Thyroid gland (tissue), 4 donors: ENCODE measurements at regions not wholly inside any gene's neighbourhood (a gene's known extent, or its start where the extent isn't known, plus 50 kb on each side); places are given as distances from the start of the nearest gene placed in this dataset.
"Not testable (repeated sequence)": the region's sequence is repeated elsewhere in the genome, so short reads cannot be mapped to it uniquely, and the experiment has no call there.

Experiments
- DNase-seq, 2 donors: peaks; one replicate each; pipeline ENCODE4 v3.0.0-alpha.2; 2019
- H3K27ac ChIP-seq, 3 donors: fragments of 200-600 bp; sonication (generic); 1 replicate in 2 of 3; 2 replicates in 1 of 3; pipeline ENCODE4 v1.5.1; 2016 to 2019; ENCODE audit warnings: mild to moderate bottlenecking in 1 of 3, moderate library complexity in 1 of 3
- H3K27me3 ChIP-seq: fragments of 200-600 bp; sonication (generic); one replicate; pipeline ENCODE4 v1.5.1; 2019
- H3K36me3 ChIP-seq, 2 donors: fragments of 200-600 bp; sonication (generic); one replicate each; pipeline ENCODE4 v1.5.1; 2016 to 2019
- H3K4me1 ChIP-seq, 2 donors: fragments of 200-600 bp; sonication (generic); one replicate each; pipeline ENCODE4 v1.5.1; 2017 to 2019
- H3K4me3 ChIP-seq, 3 donors: fragments of 200-600 bp; sonication (generic); replicated peaks in 1 of 3; 1 replicate in 2 of 3; 2 replicates in 1 of 3; pipeline ENCODE4 v1.5.1; 2016; ENCODE audit warnings: mild to moderate bottlenecking in 1 of 3
- H3K9me3 ChIP-seq: fragments of 200-600 bp; sonication (generic); one replicate; pipeline ENCODE4 v1.5.1; 2017
- POLR2A ChIP-seq, 2 donors: fragments of 450-650 bp; IDR thresholded peaks; one replicate each; pipeline ENCODE4 v1.6.1; 2017; ENCODE audit warnings: antibody characterized with exemption in 2 of 2, mild to moderate bottlenecking in 2 of 2, moderate library complexity in 1 of 2
- WGBS, 2 donors: methylation state at CpG; one replicate each; pipeline ENCODE4 v1.1.5; 2017; 5-methylcytosine and 5-hydroxymethylcytosine counted together
- intact Hi-C: fragments of 100-400 bp; cut with DNase I; formaldehyde crosslinking; loops from one replicate; pipeline ENCODE4 v1.15.1; 2023
- TF ChIP-seq, protein P1 (sequence below), 6 experiments: fragments of 200-600 bp in 3 of 6; fragments of 450-650 bp in 3 of 6; sonication (generic) in 3 of 6; IDR thresholded peaks; one replicate each; pipeline ENCODE4 v1.5.1; 2016 to 2019; ENCODE audit warnings: antibody characterized with exemption in 6 of 6, mild to moderate bottlenecking in 2 of 6, inconsistent platforms in 1 of 6, moderate library complexity in 1 of 6

DNA sequence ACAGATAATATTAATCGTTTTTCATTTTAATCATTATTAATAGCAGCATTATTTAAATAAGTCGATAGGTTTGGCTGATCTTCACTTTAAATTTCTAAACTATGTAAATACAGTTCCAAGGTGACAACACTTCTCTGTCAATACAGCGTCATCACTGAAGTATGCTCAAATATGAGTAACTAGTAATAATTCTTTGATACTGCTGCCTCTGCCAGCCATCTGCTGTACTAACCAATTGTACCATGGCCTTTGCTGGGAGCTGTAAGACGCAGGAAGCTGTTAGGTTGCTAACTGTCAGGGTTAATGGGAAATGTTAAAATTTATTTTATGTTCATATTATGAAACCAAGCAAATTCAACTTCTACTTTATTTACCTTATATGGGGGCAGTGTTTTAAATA is 1650.5 kb upstream of the LRRTM3 start:
- no peaks in the 10 kb centered on the region for H3K4me1 ChIP-seq
- no peak for TF ChIP-seq POLR2A (IDR thresholded peaks at IDR 0.05)
- TF ChIP-seq, protein P1, sequence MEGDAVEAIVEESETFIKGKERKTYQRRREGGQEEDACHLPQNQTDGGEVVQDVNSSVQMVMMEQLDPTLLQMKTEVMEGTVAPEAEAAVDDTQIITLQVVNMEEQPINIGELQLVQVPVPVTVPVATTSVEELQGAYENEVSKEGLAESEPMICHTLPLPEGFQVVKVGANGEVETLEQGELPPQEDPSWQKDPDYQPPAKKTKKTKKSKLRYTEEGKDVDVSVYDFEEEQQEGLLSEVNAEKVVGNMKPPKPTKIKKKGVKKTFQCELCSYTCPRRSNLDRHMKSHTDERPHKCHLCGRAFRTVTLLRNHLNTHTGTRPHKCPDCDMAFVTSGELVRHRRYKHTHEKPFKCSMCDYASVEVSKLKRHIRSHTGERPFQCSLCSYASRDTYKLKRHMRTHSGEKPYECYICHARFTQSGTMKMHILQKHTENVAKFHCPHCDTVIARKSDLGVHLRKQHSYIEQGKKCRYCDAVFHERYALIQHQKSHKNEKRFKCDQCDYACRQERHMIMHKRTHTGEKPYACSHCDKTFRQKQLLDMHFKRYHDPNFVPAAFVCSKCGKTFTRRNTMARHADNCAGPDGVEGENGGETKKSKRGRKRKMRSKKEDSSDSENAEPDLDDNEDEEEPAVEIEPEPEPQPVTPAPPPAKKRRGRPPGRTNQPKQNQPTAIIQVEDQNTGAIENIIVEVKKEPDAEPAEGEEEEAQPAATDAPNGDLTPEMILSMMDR (IDR thresholded peaks at IDR 0.05) = no peak

GRCh38 chr10:65284495-65285041 is 1641.3 kb upstream of the LRRTM3 start:
- Histone ChIP-seq H3K9me3 (no peaks in the 10 kb centered on the region), H3K4me3 (no peak overlapping the region), H3K27ac (no peak overlapping the region), H3K36me3 (no peaks in the 10 kb centered on the region), H3K27me3 (no peaks in the 10 kb centered on the region), H3K4me1 (no peaks in the 10 kb centered on the region)
- WGBS, 2 donors = 93 to 94% methylated on average over 5 of the region's 5 CpGs
- TF ChIP-seq POLR2A (IDR thresholded peaks at IDR 0.05) = no peak
- TF ChIP-seq, protein P1 (IDR thresholded peaks at IDR 0.05) = no peak
- no peak for DNase-seq
- intact Hi-C loops = no loop called here

More for the DNA sequence above, 1650.5 kb upstream of the LRRTM3 start:
- Histone ChIP-seq H3K36me3 (no peaks in the 10 kb centered on the region), H3K9me3 (no peaks in the 10 kb centered on the region), H3K27ac (no peak overlapping the region), H3K4me3 (no peak overlapping the region), H3K27me3 (no peaks in the 10 kb centered on the region)
- intact Hi-C loops = no loop called here
- no peak for DNase-seq
- 67 to 92% methylated on average over 4 of the region's 4 CpGs for WGBS, 2 donors

DNA sequence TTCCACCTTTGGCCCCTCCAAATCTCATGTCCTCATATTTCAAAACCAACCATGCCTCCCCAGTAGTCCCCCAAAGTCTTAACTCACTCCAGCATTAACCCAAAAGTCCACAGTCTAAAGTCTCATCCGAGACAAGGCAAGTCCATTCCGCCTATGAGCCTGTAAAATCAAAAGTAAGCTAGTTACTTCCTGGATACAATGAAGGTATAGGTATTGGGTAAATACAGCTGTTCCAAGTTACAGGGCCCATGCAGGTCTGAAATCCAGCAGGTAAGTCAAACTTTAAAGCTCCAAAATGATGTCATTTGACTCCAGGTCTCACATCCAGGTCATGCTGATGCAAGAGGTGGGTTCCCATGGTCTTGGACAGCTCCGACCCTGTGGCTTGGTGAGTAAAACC is 1640.1 kb upstream of the LRRTM3 start:
- DNase-seq, intact Hi-C loops, H3K9me3 ChIP-seq, H3K36me3 ChIP-seq, H3K4me1 ChIP-seq, H3K27me3 ChIP-seq, H3K4me3 ChIP-seq, H3K27ac ChIP-seq: not testable (repeated sequence)
- 88 to 99% methylated on average over 3 of the region's 3 CpGs for WGBS, 2 donors

DNA sequence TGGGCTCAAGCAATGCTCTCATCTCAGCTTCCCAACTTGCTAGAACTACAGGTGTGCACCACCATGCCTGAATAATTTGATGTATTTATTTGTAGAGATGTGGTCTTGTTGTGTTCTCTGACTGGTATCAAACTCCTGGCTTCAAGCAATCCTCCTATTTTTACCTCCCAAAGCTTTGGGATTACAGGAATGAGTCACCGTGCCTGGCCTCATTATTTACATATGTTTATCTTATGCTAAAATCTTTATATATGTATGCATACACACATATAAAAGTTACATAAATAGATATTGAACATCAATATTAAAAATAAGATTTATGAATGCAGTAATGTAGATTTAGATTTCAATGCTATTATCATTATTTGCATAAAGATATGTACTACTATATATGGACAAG is 1634.5 kb upstream of the LRRTM3 start:
- TF ChIP-seq POLR2A (IDR thresholded peaks at IDR 0.05) = no peak
- TF ChIP-seq, protein P1 (IDR thresholded peaks at IDR 0.05) = no peak
- H3K27me3 ChIP-seq = no peaks in the 10 kb centered on the region
- H3K27ac ChIP-seq = no peak overlapping the region
- no peaks in the 10 kb centered on the region for H3K36me3 ChIP-seq
- H3K4me3 ChIP-seq = no peak overlapping the region
- no peak for DNase-seq
- 96 to 97% methylated on average over 1 of the region's 1 CpG for WGBS, 2 donors
- intact Hi-C loops = no loop called here
- no peaks in the 10 kb centered on the region for H3K4me1 ChIP-seq
- no peaks in the 10 kb centered on the region for H3K9me3 ChIP-seq

GRCh38 chr10:65292551-65292950 is 1633.3 kb upstream of the LRRTM3 start:
- no peak overlapping the region for H3K4me3 ChIP-seq
- 95 to 96% methylated on average over 3 of the region's 3 CpGs for WGBS, 2 donors

More at GRCh38 chr10:65292551-65292950, 1633.3 kb upstream of the LRRTM3 start:
- H3K36me3 ChIP-seq = no peaks in the 10 kb centered on the region
- TF ChIP-seq POLR2A (IDR thresholded peaks at IDR 0.05) = no peak
- TF ChIP-seq, protein P1 (IDR thresholded peaks at IDR 0.05) = no peak
- H3K4me1 ChIP-seq = no peaks in the 10 kb centered on the region
- intact Hi-C loops = no loop called here
- H3K27me3 ChIP-seq = no peaks in the 10 kb centered on the region
- H3K27ac ChIP-seq = no peak overlapping the region
- DNase-seq = no peak
- no peaks in the 10 kb centered on the region for H3K9me3 ChIP-seq
